GM12878 (cell line): ENCODE measurements at regions not wholly inside any gene's neighbourhood (a gene's known extent, or its start where the extent isn't known, plus 50 kb on each side); places are given as distances from the start of the nearest gene placed in this dataset.

Experiments
- ATAC-seq: fragments of 200-7000 bp; cut with Tn5 transposase; 3 replicates; pipeline ENCODE4 v1.9.1; 2020; ENCODE audit warnings: mild to moderate bottlenecking, moderate library complexity
- BruUV-seq: library from RNA; stranded (reverse); fragments of 400-500 nt; replicated peaks from 2 replicates; lab custom pipeline; 2021; lab: Mats Ljungman, UMichigan
- CTCF ChIA-PET: fragments of 300-600 bp; sonication (Branson Sonifier 250); formaldehyde crosslinking; extraction: SDS; loops from one replicate; lab custom pipeline; 2021; ENCODE audit warnings: inconsistent platforms; lab: Yijun Ruan, JAX
- POLR2A ChIA-PET: fragments of 350-600 bp; formaldehyde crosslinking; extraction: SDS; loops from one replicate; lab custom pipeline; 2021; ENCODE audit warnings: inconsistent platforms; lab: Charles Lee
- RAD21 ChIA-PET: fragments of 300-600 bp; sonication (Branson Sonifier 250); formaldehyde crosslinking; loops from one replicate; lab custom pipeline; 2023; ENCODE audit warnings: antibody characterized with exemption; ENCODE audit not compliant: unreplicated experiment; lab: Charles Lee
- SMC1A ChIA-PET: fragments of 300-600 bp; sonication (Branson Sonifier 250); formaldehyde crosslinking; loops from one replicate; lab custom pipeline; 2023; ENCODE audit not compliant: unreplicated experiment, uncharacterized antibody; lab: Charles Lee
- DNase-seq: peaks from one replicate; pipeline ENCODE4 v3.0.0-alpha.2; 2011; ENCODE audit warnings: low read depth, low spot score
- FAIRE-seq: peaks from 3 replicates; lab custom pipeline; 2011; peaks lifted over from hg19 to GRCh38; lab: Jason Lieb, UNC
- H2AFZ ChIP-seq: 2 replicates; pipeline ENCODE4 v1.6.0; 2011; ENCODE audit warnings: low read depth, low read length, control low read depth; ENCODE audit not compliant: control insufficient read depth
- H3K27ac ChIP-seq: 2 replicates; pipeline ENCODE4 v1.5.1; 2011; ENCODE audit warnings: control low read depth; ENCODE audit not compliant: control insufficient read depth, insufficient read depth
- H3K27me3 ChIP-seq, 2 experiments: replicated peaks in 1 of 2; 2 replicates each; pipeline versions ENCODE4 v1.6.0 to v1.6.1; 2011; ENCODE audit warnings: low read length in 1 of 2; ENCODE audit not compliant: control insufficient read depth in 2 of 2, insufficient read depth in 2 of 2
- H3K36me3 ChIP-seq, 2 experiments: 2 replicates each; pipeline ENCODE4 v1.5.1; 2011; ENCODE audit warnings: low read length in 1 of 2; ENCODE audit not compliant: control insufficient read depth in 2 of 2, insufficient read depth in 2 of 2
- H3K4me1 ChIP-seq: 2 replicates; pipeline ENCODE4 v1.6.1; 2011; ENCODE audit warnings: mild to moderate bottlenecking, low read length, moderate library complexity, mixed read lengths; ENCODE audit not compliant: control insufficient read depth, insufficient read depth
- H3K4me2 ChIP-seq: 2 replicates; pipeline ENCODE4 v1.6.0; 2011; ENCODE audit warnings: control low read depth; ENCODE audit not compliant: control insufficient read depth, insufficient read depth
- H3K4me3 ChIP-seq: fragments of 200-600 bp; sonication (generic); 2 replicates; pipeline ENCODE4 v1.5.1; 2016
- H3K79me2 ChIP-seq: 2 replicates; pipeline ENCODE4 v1.6.0; 2011; ENCODE audit warnings: low read length; ENCODE audit not compliant: control insufficient read depth, insufficient read depth
- H3K9ac ChIP-seq: 2 replicates; pipeline ENCODE4 v1.8.0; 2011; ENCODE audit warnings: low read length, control low read depth, mixed read lengths; ENCODE audit not compliant: control insufficient read depth, insufficient read depth
- H3K9me3 ChIP-seq: replicated peaks from 3 replicates; pipeline ENCODE4 v1.5.1; 2011; ENCODE audit warnings: mild to moderate bottlenecking, low read length; ENCODE audit not compliant: control insufficient read depth, insufficient read depth
- H4K20me1 ChIP-seq: 2 replicates; pipeline ENCODE4 v1.6.0; 2011; ENCODE audit not compliant: control insufficient read depth, insufficient read depth
- CTCF ChIP-seq, 3 experiments: IDR thresholded peaks in 2 of 3; conservative IDR thresholded peaks in 1 of 3; 2 replicates each; pipeline ENCODE4 v1.5.1; 2011; ENCODE audit warnings: low read depth in 3 of 3, low read length in 3 of 3, mild to moderate bottlenecking in 3 of 3, control low read depth in 2 of 3, moderate library complexity in 2 of 3, inconsistent platforms in 1 of 3, mixed read lengths in 1 of 3; ENCODE audit not compliant: control insufficient read depth in 2 of 3, insufficient read depth in 1 of 3; ENCODE audit errors: extremely low read depth in 1 of 3
- E2F8 ChIP-seq: fragments of 450-650 bp; IDR thresholded peaks from 2 replicates; pipeline ENCODE4 v1.6.1; 2018; ENCODE audit warnings: mild to moderate bottlenecking, low read depth, moderate library complexity; ENCODE audit not compliant: partially characterized antibody
- EZH2 ChIP-seq: IDR thresholded peaks from 2 replicates; pipeline ENCODE4 v1.6.1; 2012; ENCODE audit warnings: low read depth, mild to moderate bottlenecking, control low read depth, inconsistent platforms, low read length, borderline replicate concordance; ENCODE audit not compliant: control insufficient read depth
- IKZF2 ChIP-seq, 2 experiments: fragments of 450-650 bp; IDR thresholded peaks; 2 replicates each; pipeline ENCODE4 v1.6.1; 2017; ENCODE audit warnings: mild to moderate bottlenecking in 2 of 2, moderate library complexity in 2 of 2
- MXI1 ChIP-seq: fragments of 150-350 bp; IDR thresholded peaks from 2 replicates; pipeline ENCODE4 v1.6.1; 2011; ENCODE audit warnings: low read depth, mild to moderate bottlenecking, inconsistent platforms, low read length, improper control_type of control experiment
- PKNOX1 ChIP-seq: fragments of 450-650 bp; IDR thresholded peaks from 2 replicates; pipeline ENCODE4 v1.6.1; 2016; ENCODE audit warnings: mild to moderate bottlenecking
- SMAD5 ChIP-seq: IDR thresholded peaks from 2 replicates; pipeline ENCODE4 v1.6.1; 2016; ENCODE audit warnings: antibody characterized with exemption, low read depth
- USF1 ChIP-seq: IDR thresholded peaks from 2 replicates; pipeline ENCODE4 v1.6.1; 2011; ENCODE audit warnings: borderline replicate concordance, low read depth, mild to moderate bottlenecking, moderate library complexity, mixed read lengths, low read length; ENCODE audit not compliant: insufficient read depth; ENCODE audit errors: extremely low read length
- YY1 ChIP-seq: IDR thresholded peaks from 2 replicates; pipeline ENCODE4 v1.6.1; 2011; ENCODE audit warnings: low read depth, mild to moderate bottlenecking, low read length
- ZSCAN29 ChIP-seq: fragments of 450-650 bp; IDR thresholded peaks from 2 replicates; pipeline ENCODE4 v1.6.1; 2017; ENCODE audit warnings: mild to moderate bottlenecking, moderate library complexity
- in situ Hi-C: fragments of 300-500 bp; cut with MboI; formaldehyde crosslinking; loops from 9 replicates; pipeline ENCODE4 v1.14.3; 2018; ENCODE audit warnings: mixed read lengths
- intact Hi-C: fragments of 100-400 bp; cut with micrococcal nuclease; formaldehyde crosslinking; loops from one replicate; pipeline ENCODE4 v1.14.2; 2022; ENCODE audit not compliant: unreplicated experiment

GRCh38 chr15:81728726-81729125 lies 317.1 kb downstream of the MEX3B start:
- TF ChIP-seq MXI1 = no peak
- no peak for TF ChIP-seq USF1
- no peak for TF ChIP-seq CTCF (IDR thresholded peaks at IDR 0.05 in 2 of 3, conservative IDR thresholded peaks at IDR 0.05 in 1 of 3; ENCODE audit: control insufficient read depth in 2 of 3, extremely low read depth in 1 of 3, insufficient read depth in 1 of 3, low read depth in 3 of 3, low read length in 3 of 3)
- no peak for TF ChIP-seq ZSCAN29
- no peak for TF ChIP-seq IKZF2 (IDR thresholded peaks at IDR 0.05)
- TF ChIP-seq E2F8 = no peak
- no peak for TF ChIP-seq EZH2
- no peak for TF ChIP-seq SMAD5
- TF ChIP-seq PKNOX1 = no peak
- TF ChIP-seq YY1 = no peak
- Histone ChIP-seq H3K9me3 (no peaks in the 10 kb centered on the region), H2AFZ (no peak overlapping the region), H3K27ac (no peak overlapping the region), H3K36me3 (no peaks in the 10 kb centered on the region), H3K79me2 (no peaks in the 10 kb centered on the region), H3K4me3 (no peak overlapping the region), H3K9ac (no peak overlapping the region), H4K20me1 (no peaks in the 10 kb centered on the region), H3K4me1 (no peaks in the 10 kb centered on the region), H3K27me3 (no peaks in the 10 kb centered on the region), H3K4me2 (no peak overlapping the region)
- ChIA-PET CTCF (no interaction called here), POLR2A (no interaction called here), SMC1A (interaction anchor here (1.3 kb wide), 1 partner anchor 9 kb away, joined by 3 read pairs; no protein-coding TSS in a partner anchor), RAD21 (no interaction called here)
- ATAC-seq (no peak), DNase-seq (no peak), FAIRE-seq (no peak)
- in situ Hi-C loops (no loop called here), intact Hi-C loops (no loop called here)
- no TSS peak for BruUV-seq
